Stimulated activated CD4-positive, alpha-beta T cell treated with anti-CD3 and anti-CD28 coated beads, TNF-alpha, amount 100 ng/mL, for 24 hours (primary cell): ENCODE measurements at regions not wholly inside any gene's neighbourhood (a gene's known extent, or its start where the extent isn't known, plus 50 kb on each side); places are given as distances from the start of the nearest gene placed in this dataset.
"Not testable (repeated sequence)": the region's sequence is repeated elsewhere in the genome, so short reads cannot be mapped to it uniquely, and the experiment has no call there.

ENCODE experiments used
- DNase-seq, 3 experiments: peaks; one replicate each; pipeline ENCODE4 v3.0.0-alpha.2; 2020; ENCODE audit warnings: low read depth in 3 of 3

DNA sequence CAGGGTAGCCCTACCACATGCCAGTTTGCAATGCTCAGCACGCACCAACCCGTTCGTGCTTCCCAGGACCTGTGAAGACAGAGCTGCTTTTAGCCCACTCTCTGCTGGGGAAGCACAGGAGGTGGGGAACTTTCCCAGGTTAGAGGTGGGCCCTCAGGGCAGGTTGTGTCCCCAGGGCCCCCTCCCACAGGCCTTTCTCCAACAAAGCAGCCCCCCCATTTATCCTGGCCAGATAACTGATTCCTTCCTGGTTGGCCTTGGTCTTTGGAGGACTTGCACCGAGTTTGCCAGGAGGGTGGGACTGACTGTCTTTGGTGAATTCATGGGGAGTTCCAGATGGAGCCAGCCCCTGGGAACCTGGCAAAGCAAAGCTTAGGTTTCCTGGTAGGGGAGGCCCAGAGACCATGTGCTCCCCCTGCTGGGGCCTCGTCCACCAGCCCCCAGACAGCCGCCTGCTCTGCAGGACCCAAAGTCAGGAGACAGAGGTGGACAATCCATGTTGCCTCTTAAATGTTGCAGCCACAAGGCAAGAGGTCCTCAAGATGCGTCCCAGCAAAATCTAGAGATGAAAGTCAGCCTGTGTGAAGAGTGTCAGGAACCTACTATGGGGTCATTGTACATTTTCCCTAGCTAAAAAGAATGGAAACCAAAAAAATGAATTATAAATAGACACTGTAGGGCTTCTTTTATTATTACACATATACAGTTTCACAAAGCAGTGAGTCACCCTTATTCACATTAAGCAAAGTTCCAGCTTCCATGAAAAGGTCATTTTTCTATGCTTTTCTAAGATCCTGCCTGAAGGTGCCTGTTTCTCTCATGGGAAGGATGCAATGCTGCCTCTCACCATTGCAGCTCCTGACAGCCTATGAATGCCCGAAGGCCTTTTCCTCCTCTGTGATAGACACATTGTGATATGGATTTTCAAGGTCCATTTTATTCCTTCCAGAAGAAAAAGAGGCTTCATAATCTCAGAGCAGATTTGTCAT lies 497.8 kb downstream of the PREX1 start:
- no peak for DNase-seq

DNA sequence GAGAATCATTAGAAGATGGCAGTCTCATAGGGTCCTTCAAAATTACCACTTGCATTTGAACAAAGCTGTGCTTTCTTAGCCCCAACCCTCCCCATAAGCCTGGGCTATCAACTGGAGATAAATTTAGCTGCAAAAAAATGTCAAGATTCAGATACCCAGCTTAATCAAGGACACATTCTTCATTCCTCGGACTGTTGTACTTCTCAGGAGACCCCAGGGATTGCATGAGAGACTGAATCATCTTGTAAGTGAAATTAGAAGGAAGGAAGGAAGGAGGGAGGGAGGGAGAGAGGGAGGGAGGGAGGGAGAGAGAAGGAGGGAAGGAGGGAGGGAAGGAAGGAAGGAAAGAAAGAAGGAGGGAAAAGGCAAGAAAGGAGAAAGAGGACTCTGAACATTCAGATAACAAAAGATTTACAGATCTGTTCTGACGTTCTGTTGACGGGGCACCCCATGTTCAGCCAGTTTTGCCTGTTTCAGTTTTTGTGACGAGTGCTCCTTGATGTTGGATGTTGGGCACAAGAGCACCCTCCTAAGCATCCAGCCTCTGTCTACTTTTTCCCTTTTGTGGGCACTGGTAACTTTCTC lies 498.7 kb downstream of the PREX1 start:
- no peak for DNase-seq

DNA sequence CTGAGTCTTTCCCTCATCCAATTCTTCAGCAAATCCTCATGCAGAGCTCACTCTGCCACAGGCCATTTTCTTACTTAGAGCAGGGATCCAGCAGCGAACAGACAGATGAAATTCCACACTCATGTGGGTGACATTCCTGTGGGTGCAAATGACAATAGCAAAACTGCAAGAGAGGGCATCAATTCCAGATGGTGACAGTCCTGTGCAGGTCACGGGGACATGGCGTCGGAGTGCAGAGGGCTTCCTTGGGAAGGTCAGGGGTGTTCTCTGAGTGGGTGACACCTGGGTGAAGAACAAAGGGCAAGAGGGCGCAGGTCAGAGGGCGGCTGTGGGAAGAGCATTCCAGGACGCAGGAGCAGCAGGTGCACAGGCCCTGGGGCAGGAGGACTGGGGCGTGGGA lies 500.0 kb downstream of the PREX1 start:
- not testable (repeated sequence) for DNase-seq

DNA sequence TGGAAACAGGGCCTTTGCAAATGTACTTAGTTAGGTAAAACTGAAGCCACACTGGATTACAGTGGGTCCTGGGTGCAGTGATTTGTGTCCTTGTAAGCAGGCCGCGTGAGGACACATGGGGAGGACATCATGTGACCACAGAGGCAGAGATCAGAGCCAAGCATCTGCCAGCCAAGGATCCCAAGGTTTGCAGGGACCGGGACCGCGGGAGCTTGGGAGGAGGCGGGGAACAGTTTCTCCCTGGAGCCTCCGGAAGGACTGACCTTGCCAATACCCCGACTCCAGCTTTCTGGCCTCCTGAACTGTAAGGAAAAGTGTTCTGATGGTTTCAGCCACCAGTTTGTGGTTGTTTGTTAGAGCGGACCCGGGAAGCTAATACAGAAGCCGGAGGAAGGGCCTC lies 500.9 kb downstream of the PREX1 start:
- DNase-seq: no peak

DNA sequence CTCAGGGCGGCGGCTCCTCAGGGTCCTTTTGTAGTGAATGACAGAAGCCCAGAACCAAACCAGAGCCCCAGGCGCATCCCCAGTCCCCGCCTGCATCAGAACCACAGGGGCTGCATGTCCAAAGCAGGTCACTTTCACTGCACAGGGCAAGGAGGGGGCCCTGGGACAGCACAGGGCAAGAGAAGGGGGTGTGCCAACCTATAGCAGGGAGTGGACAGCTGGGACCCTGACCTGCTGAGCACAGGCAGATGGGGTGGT lies 501.4 kb downstream of the PREX1 start:
- DNase-seq: no peak

DNA sequence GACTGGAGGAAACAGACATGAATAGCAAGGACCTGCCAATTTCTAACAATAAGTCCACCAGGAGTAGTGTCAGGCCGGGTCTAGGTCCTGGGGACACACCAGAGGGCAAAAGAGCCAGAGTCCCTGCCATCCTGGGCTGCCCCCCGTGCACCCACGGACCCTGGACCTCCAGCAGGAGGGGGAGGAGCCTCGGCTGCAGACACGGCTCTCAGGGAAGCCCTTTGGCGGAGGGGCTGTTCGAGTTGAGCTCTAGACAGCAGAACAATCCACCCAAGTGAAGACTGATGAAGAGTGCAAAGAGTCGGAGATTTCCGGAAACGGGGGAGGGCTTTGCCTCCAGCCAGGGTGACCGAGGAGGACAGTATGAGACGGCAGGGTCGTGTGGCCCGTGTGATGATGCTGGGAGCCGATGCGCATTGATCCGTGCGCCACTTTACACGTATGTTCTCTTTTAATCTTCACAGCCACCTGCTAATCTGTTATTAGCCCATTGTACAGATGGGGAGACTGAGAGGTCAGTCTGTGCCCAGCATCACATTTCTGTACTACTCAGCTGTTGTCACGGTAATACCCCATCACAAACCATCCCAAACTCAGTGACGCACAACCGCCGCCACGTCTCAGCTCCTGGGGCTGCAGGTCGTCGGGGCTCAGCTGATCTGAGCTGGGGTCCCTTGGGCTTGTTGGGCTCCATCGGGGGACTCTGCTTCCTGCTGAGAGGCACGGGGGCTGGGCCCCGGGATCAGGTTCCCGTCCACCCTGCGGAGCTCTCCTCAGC lies 502.0 kb downstream of the PREX1 start:
- DNase-seq: no peak

DNA sequence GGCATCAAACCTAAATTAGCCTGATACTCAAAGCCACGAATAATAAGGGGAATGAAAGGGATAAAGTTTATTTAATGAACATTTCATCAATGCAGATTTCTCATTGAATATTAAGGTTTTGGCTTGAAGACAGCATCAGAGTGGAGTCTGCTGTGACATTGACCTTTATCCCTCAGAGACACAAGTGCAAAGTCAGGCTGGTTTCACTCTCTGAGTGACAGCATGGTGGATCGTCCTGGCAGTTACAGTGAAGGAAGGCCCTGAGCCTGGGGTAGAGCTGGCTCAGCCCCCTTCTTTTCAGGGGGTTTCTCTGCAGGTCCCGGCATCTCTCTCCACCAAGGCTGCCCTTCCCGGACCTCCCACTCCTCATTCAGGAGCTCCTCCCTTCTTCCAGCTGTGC lies 503.1 kb downstream of the PREX1 start:
- no peak for DNase-seq

DNA sequence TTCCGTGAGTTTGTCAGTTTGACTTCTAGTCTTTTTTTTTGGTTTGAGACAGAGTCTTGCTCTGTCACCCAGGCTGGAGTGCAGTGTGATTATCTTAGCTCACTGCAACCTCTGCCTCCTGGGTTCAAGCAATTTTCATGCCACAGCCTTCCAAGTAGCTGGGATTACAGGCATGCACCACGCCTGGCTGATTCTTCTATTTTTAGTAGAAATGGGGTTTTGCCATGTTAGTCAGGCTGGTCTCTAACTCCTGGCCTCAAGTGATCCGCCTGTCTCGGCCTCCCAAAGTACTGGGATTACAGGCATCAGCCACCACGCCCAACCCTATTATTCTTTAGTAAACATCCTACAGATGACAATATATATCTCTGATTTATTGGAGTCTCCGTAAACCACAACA lies 506.5 kb downstream of the PREX1 start:
- no peak for DNase-seq

DNA sequence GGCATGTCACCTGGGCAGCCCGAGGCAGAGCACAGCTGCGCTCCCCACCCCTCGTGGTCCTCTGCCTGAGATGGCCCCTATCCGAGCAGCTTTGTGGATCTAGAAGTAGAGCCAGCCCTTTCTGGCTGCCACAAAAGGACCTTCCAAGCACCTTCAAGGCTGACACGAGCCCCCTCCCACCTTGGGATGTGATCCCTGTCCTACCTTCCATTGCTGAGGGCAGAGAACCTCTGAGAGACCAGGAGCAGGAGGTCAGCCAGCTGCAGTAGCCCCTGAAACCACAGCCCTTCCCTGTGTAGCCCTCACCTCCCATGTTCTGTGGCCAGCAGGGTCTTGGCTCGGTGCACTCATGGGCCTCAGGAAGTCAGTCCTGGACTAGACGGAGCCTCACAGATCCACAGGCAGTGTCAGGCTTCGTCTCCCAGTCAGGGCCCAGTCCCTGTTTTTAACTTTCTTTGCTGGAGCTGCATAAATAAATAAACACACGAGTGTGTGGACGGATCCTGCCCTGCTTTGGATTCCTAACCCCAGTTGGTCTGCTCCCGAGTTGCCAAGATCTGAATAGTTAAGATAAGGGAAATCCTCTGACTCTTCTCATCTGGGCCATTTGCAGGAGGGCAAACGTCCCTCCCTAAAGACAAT lies 507.7 kb downstream of the PREX1 start:
- DNase-seq: no peak

DNA sequence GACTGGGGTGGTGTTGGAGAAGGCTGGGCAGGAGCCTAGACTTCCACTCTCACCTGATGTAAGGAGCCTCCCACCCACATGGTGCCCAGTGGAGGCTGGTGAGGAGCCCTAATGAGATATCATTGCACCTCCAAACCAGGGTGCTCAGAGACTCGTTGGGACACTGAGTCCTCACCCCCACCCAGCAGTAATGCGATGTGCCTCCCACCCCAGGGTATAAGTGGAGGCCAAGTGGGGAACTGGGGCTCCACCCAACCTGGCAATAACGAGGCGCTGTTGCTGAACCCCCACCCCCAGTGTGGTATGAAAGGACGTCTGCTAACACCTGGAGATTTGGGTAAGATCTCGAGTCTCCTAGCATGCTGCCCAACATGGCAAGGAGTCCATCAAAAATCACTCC lies 510.2 kb downstream of the PREX1 start:
- DNase-seq: no peak

DNA sequence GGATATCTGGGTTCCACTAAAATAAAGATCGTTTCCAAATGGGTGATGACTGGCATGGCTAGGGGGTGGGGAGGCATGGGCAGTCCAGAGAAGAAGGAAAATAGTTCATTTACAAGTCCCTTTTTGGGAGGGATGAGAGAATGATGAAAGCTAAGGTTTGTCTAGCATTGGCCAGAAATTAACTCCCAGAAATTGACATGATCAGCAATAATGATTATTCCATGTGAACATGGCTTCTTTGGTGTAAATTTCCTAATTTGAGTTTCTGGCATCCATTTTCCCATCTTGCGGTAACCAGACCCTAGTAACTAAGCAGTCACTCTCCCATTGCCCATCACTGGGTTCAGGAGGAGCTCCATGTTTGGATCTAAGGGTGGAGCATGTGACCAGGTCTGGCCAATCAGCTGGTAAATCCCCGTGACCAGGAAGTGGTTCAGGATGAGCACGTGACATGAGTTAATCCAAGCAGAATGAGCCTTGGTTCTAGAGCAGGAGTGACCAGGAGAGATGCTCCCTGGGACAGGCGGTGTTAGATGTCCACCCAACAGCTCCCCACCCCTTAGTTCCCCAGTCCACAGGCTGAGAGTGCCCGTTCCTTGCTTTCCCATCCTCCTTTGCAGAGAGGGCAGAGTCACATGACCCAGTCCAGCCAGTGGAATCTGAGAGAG lies 512.7 kb downstream of the PREX1 start:
- DNase-seq: no peak

DNA sequence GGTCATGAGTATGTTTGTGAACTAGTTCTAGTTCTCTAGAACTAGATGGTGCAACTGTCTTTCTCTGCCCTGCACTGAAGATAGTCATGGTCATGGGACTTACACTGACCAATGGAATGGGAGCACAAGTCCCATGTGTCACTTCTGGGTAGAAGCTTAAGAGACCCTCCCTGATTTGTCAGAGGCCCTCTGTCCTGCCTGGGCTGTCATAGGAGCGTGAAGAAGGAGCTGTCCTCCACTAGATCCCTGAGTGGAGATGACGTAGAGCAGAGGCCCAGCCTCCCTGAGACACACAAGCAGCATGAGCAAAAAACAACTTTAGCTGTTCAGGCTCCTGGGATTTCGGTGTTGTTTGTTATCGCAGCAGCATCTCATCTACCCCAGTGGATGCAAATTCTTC lies 514.5 kb downstream of the PREX1 start:
- DNase-seq: no peak

DNA sequence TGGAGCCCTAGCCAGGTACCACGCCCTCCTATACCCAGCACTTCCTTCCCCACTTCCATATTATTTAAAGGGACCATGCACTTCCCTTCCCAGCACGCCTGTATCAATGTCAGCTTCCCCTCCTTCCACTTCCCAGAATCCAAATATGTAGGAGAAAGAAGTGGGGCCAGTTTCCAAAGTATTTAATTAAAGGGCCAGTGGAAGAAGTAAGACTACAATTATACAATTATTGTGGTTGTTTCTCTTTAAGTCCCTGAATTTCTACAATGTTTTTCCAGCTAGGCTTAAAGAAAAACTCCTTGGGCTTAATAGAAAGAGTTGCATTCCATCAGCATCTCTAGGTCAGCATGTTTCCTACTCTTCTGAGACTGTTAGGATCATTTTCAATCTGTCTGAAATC lies 515.8 kb downstream of the PREX1 start:
- no peak for DNase-seq

DNA sequence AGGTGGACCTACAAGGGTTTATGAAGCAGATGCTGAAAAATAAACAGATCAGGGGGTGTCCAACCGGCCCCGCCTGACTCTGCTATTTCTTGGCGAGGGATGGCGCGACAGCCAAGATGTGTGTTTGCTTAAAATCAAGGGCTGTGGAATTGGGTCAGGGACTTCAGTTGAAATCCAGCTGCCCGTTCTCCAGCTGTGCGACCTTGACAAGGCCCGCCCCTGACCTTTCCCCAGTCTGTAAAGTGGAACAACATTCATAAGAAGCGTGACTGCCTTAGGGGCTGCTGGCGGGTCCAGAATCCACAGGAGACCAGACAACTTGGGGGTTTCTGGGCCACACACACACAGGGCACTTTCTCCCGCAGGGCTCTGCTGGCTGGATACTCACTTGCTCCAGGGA lies 517.5 kb downstream of the PREX1 start:
- no peak for DNase-seq

DNA sequence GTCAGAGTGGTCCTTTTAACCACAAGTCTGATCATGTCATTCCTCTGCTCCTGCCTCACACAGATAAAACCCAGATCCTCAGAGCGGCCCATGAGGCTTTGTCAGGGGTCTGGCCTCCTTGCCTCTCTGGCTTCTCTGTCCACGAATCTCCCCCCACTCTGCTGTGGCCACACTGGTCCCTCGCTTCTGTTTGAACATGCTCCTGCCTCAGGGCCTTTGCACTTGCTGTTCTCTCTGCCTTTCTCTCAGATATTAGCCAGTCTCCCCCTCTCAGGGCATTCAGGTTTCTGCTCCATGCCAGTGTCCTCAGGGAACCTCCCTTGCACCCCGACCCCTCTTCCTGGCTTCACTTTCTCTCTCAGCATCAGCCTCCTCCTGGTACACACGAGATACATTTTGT lies 518.5 kb downstream of the PREX1 start:
- DNase-seq: no peak

DNA sequence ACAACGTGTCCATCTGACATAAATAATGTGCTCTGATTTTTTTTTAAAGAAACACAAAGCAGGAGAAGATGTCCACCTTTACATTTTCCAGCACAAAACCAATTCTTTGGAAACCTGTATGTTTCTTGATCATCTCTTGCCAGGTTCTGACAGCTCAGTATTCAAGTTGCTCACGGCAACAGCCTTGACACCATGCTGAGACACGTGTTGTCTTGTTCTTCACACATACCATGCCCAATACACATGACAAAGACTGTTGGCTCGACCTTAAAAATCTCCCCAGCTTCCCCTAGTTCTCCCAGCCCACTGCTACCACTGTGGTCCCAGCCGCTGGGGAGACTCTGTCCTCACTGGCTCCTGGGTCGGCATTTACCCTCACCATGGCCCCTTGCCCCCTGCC lies 518.9 kb downstream of the PREX1 start:
- DNase-seq: no peak

DNA sequence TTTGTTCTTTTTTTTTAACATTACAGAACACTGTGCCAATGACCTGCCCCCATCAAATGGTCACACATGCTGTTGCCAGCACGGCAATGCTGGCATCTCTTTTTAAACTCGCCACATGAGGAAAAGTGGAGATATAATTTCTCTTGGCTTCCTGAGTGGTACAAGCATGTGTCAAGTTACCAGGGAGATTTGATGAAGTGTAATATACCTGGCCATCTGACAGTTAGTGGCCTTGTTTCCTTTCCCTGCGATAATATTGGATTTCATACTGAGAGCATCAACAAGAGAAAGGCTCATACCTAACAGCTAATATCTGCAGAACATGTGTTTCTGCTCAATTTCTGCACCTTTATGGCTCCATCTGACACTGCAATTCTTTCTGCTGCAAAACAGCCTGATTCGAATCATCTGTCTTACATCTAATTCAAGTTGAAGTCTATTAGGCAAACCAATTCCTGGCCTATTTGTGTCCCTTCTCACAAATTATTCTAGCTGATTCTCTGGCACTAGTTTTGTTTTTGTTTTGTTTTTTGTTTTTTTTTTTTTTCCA lies 519.5 kb downstream of the PREX1 start:
- no peak for DNase-seq

DNA sequence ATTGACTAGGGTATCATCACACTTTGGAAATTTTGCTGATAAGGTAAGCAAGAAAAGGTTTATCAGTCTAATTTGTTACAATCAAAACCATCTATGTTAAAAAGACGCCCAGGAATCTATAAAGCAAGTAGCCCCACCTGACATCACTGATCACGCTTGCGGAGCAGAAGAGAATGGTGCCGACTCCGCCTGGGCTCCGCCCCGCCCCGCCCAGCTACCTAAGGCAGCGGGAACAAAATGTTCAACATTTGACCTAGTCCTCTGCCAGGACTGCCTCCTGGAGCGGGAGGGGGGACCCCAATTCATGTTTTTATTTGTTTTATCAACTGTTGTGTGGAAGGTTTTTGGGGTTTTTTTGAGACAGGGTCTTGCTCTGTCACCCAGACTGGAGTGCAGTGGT lies 520.5 kb downstream of the PREX1 start:
- DNase-seq: no peak

DNA sequence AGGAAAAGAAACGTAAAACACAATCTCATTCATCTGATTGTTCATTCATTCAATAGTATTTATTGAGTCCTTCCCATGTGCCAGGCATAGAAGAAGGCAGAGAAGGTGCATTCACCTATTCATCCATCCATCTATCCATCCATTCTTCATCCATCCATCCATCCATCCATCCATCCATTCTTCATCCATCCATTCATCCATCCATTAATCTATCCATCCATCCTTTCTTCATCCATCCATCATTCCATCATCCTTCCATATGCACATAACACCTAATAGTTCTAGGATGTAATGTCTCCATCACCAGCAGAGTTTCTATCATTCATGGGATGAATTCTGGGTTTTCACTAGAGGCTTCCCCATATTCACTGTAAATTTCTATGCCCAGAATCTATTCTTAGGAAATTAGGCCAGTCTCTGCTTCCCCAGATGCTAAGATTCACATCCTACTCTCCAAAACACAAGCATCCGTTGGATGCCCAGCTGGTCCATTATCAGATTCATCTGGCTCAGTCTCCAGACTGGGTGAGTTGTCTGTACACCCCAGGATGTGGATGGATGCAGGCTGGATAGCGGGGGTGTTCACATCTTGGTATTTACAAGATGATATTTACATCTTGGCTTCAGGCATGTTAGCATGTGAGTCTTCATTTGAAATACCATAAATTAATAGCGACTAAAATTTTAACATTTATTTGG lies 517.7 kb upstream of the SULF2 start:
- DNase-seq: no peak

DNA sequence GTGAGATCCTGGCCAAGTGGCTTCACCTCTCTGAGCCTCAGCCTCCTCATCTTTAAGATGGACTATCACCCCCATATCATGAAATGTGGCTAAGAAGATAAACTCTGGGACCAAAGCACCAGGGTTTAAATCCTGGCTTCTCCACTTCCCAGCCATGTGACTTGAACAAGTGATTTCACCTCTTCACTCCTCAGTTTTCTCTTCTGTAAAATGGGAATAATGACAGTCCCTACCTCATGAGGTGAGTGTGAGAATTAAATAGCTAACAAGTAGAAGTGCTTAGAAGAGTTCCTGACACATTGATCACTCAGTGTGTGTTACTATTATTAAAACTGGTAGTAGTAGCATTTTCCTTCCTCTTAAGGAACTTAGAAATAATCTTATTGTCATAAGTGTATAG lies 516.9 kb upstream of the SULF2 start:
- DNase-seq: no peak

DNA sequence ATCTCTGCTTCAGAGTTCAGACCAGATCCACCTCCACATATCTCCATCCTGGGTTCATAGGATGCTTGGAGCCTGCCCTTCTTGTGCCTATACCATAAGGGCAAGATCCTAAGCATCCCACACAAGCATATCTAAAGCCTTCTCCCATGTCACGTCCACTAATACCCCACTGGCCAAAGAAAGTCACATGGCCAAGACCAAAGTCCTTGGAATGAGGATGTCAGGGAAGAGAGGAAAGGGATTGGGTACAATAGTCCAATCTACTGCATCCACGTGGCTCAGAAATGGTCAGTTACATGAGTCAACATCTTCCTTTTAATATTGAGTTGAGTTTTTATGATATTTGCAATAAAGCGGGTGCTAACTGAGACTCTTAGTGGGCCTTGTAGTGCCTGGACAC lies 515.9 kb upstream of the SULF2 start:
- DNase-seq: no peak
